ENCODE measurements at regions not wholly inside any gene's neighbourhood (a gene's known extent, or its start where the extent isn't known, plus 50 kb on each side); places are given as distances from the start of the nearest gene placed in this dataset.
A peak's percentile ranks its signal among the peaks of the same experiment; 100 is the strongest.

GRCh38 chr3:156609546-156609945, 54.6 kb upstream of the SSR3 start:
- intact Hi-C loops (cut with DNase I): no loop called here
- no peaks in the 10 kb centered on the region for H3K9me3 ChIP-seq
- ATAC-seq (no peak), DNase-seq (no peak)
- peaks cover 0 to 24% of the 10 kb centered on the region in 2 donors for H3K4me1 ChIP-seq
- H3K27ac ChIP-seq: peak overlapping the region in 1 of 2 donors; percentile 18
- H3K36me3 ChIP-seq: no peaks in the 10 kb centered on the region
- H3K27me3 ChIP-seq: peaks cover 0 to 8% of the 10 kb centered on the region in 2 donors
- H3K4me3 ChIP-seq: no peak overlapping the region
- no peak for TF ChIP-seq CTCF (IDR thresholded peaks at IDR 0.05)

- intact Hi-C loops (cut with DNase I): no loop called here
- Histone ChIP-seq H3K4me1 (peaks cover 0 to 24% of the 10 kb centered on the region in 2 donors), H3K36me3 (no peaks in the 10 kb centered on the region), H3K27me3 (peaks cover 0 to 8% of the 10 kb centered on the region in 2 donors), H3K27ac (peak overlapping the region in 1 of 2 donors; percentile 18), H3K9me3 (no peaks in the 10 kb centered on the region), H3K4me3 (no peak overlapping the region)
- DNase-seq: no peak
- no peak for TF ChIP-seq CTCF (IDR thresholded peaks at IDR 0.05)
- no peak for ATAC-seq
Measured at GRCh38 chr3:156608601-156609514, 53.9 kb upstream of the SSR3 start.

GRCh38 chr3:156606729-156607128, 51.8 kb upstream of the SSR3 start:
- Histone ChIP-seq H3K36me3 (no peaks in the 10 kb centered on the region), H3K27ac (peak overlapping the region; percentile 86 to 91), H3K4me3 (peak overlapping the region in 1 of 2 donors; percentile 36), H3K9me3 (no peaks in the 10 kb centered on the region), H3K27me3 (peaks cover 0 to 8% of the 10 kb centered on the region in 2 donors), H3K4me1 (peaks cover 0 to 24% of the 10 kb centered on the region in 2 donors)
- intact Hi-C loops (cut with DNase I): no loop called here
- no peak for TF ChIP-seq CTCF (IDR thresholded peaks at IDR 0.05)
- ATAC-seq (peak; percentile 59), DNase-seq (peak in 1 of 4 donors; percentile 47)

GRCh38 chr3:156605686-156606605, 51.0 kb upstream of the SSR3 start:
- intact Hi-C loops (cut with DNase I): no loop called here
- peak; percentile 51 to 89 (median 76) for DNase-seq
- Histone ChIP-seq H3K4me3 (peak overlapping the region; percentile 24 to 36), H3K4me1 (peaks cover 0 to 24% of the 10 kb centered on the region in 2 donors), H3K9me3 (no peaks in the 10 kb centered on the region), H3K27me3 (peaks cover 0 to 8% of the 10 kb centered on the region in 2 donors), H3K36me3 (no peaks in the 10 kb centered on the region), H3K27ac (peak overlapping the region; percentile 86 to 91)
- TF ChIP-seq CTCF (IDR thresholded peaks at IDR 0.05): no peak
- ATAC-seq: peak; percentile 96

All from left lung (tissue), 4 donors.